Esophagus muscularis mucosa (tissue), 3 donors: ENCODE measurements at regions not wholly inside any gene's neighbourhood (a gene's known extent, or its start where the extent isn't known, plus 50 kb on each side); places are given as distances from the start of the nearest gene placed in this dataset.
"Not testable (repeated sequence)": the region's sequence is repeated elsewhere in the genome, so short reads cannot be mapped to it uniquely, and the experiment has no call there.

Source experiments
- CTCF ChIP-seq, 3 experiments: fragments of 200-600 bp in 2 of 3; fragments of 450-650 bp in 1 of 3; sonication (generic) in 2 of 3; IDR thresholded peaks; one replicate each; pipeline ENCODE4 v1.5.1; 2017 to 2019; ENCODE audit warnings: antibody characterized with exemption in 3 of 3, mild to moderate bottlenecking in 2 of 3, moderate library complexity in 1 of 3
- POLR2A ChIP-seq: fragments of 450-650 bp; IDR thresholded peaks from one replicate; pipeline ENCODE4 v1.6.1; 2017; ENCODE audit warnings: antibody characterized with exemption, moderate library complexity, mild to moderate bottlenecking, low read depth

GRCh38 chr15:67934126-67934525 is 94.3 kb upstream of the RNU6-1 start:
- not testable (repeated sequence) for TF ChIP-seq CTCF (IDR thresholded peaks at IDR 0.05); POLR2A
